ENCODE measurements at regions not wholly inside any gene's neighbourhood (a gene's known extent, or its start where the extent isn't known, plus 50 kb on each side); places are given as distances from the start of the nearest gene placed in this dataset.

GRCh38 chr1:101409102-101409501 lies 172.3 kb downstream of the S1PR1 start:
- no peak for TF ChIP-seq POLR2A (IDR thresholded peaks at IDR 0.05)
- TF ChIP-seq, protein P1, sequence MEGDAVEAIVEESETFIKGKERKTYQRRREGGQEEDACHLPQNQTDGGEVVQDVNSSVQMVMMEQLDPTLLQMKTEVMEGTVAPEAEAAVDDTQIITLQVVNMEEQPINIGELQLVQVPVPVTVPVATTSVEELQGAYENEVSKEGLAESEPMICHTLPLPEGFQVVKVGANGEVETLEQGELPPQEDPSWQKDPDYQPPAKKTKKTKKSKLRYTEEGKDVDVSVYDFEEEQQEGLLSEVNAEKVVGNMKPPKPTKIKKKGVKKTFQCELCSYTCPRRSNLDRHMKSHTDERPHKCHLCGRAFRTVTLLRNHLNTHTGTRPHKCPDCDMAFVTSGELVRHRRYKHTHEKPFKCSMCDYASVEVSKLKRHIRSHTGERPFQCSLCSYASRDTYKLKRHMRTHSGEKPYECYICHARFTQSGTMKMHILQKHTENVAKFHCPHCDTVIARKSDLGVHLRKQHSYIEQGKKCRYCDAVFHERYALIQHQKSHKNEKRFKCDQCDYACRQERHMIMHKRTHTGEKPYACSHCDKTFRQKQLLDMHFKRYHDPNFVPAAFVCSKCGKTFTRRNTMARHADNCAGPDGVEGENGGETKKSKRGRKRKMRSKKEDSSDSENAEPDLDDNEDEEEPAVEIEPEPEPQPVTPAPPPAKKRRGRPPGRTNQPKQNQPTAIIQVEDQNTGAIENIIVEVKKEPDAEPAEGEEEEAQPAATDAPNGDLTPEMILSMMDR (IDR thresholded peaks at IDR 0.05), result no peak
